GM10266 (cell line): ENCODE measurements at regions not wholly inside any gene's neighbourhood (a gene's known extent, or its start where the extent isn't known, plus 50 kb on each side); places are given as distances from the start of the nearest gene placed in this dataset.

Experiments used
- DNase-seq: peaks from one replicate; pipeline ENCODE4 v3.0.0; 2012; ENCODE audit errors: extremely low spot score
- CTCF ChIP-seq: IDR thresholded peaks from 2 replicates; pipeline ENCODE4 v1.5.1; 2012; ENCODE audit warnings: mild to moderate bottlenecking, low read depth; ENCODE audit not compliant: control insufficient read depth, insufficient read depth; ENCODE audit errors: missing control alignments

DNA sequence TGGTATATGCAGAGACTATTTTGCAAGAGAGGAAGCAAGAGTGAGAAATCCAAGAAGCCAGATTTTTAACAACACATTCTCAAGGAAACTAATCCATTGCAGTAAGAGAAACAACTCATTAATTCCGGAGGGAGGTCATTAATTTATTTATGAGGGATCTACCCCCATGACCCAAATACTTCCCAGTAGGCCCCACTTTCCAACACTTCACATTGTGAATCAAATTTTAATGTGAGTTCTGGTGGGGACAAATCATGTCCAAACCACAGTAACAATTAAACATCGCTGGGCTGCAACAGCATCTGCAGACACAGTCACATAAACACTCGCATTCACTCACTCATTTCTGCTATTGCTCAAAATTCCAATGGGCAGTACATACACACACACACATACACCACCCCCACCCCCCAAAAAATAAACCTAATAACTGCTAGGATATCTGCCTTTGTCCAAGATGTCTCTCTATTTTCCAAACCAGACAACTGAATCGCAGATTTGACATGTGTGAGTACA lies 1483.7 kb downstream of the PCDH9 start:
- DNase-seq: no peak
- no peak for TF ChIP-seq CTCF

DNA sequence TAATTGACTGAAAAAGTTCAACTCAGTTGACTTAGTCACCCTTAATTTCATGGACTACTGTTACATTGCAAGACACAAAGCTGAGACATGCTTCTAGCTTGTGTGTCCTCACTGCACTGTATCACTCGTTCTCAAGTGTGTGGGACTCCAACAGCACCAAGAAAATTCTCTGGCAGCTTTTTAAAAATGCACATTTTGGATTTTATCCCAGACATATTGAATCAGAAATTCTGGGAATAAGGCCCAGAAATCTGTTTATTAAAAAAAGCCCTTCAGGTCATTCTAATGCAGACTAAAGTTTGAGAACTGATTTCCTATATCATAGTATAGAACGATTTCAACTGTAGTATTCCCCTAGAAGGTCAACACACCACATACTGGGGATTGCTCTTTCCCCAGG lies 1485.3 kb downstream of the PCDH9 start:
- TF ChIP-seq CTCF: no peak
- DNase-seq: no peak

- no peak for DNase-seq
- no peak for TF ChIP-seq CTCF
Measured at GRCh38 chr13:65733110-65733509, 1497.0 kb downstream of the PCDH9 start.

GRCh38 chr13:65727070-65727469 lies 1503.1 kb downstream of the PCDH9 start:
- DNase-seq: no peak
- no peak for TF ChIP-seq CTCF

DNA sequence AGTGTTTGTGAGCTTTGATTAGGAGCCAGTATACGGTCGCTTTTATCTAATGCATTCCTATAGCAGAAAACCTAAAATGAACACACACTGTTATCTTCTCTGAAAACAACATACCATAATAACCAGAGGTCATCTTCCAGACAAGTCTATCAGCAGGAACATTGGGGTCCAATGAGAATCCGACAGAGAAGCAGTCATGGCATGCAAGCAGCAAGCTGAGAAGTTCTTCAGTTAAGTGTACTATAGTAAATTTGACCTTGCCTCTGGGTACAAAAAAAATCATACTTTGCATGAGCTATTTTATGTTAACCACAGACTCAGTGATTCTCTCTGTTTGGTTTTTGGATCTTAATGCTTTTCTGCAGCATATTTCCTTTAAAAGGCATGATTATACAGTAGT lies 1505.1 kb downstream of the PCDH9 start:
- no peak for DNase-seq
- no peak for TF ChIP-seq CTCF

GRCh38 chr13:65724226-65724625 lies 1505.9 kb downstream of the PCDH9 start:
- DNase-seq: no peak
- no peak for TF ChIP-seq CTCF

DNA sequence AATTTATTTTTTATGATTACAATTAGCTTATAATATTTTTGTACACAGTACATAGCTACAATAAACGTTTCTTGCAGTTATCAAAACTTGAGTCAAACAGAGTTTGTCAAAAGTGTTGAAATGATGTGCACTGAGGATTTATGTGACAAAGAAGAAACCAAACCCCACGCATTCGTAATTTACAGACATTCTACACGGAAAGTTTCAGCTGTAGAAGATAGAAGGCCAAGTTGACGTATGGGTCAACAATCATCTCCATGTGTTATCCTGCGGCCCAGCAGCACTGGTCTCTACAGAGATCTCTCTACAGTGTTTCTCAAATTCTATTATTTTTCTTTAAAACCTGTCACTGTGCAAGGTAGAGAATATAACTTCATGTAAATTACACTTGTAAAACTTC lies 1507.6 kb downstream of the PCDH9 start:
- no peak for TF ChIP-seq CTCF
- DNase-seq: no peak
